ENCODE measurements at regions not wholly inside any gene's neighbourhood (a gene's known extent, or its start where the extent isn't known, plus 50 kb on each side); places are given as distances from the start of the nearest gene placed in this dataset.
A peak's percentile ranks its signal among the peaks of the same experiment; 100 is the strongest.
"Not testable (repeated sequence)": the region's sequence is repeated elsewhere in the genome, so short reads cannot be mapped to it uniquely, and the experiment has no call there.

DNA sequence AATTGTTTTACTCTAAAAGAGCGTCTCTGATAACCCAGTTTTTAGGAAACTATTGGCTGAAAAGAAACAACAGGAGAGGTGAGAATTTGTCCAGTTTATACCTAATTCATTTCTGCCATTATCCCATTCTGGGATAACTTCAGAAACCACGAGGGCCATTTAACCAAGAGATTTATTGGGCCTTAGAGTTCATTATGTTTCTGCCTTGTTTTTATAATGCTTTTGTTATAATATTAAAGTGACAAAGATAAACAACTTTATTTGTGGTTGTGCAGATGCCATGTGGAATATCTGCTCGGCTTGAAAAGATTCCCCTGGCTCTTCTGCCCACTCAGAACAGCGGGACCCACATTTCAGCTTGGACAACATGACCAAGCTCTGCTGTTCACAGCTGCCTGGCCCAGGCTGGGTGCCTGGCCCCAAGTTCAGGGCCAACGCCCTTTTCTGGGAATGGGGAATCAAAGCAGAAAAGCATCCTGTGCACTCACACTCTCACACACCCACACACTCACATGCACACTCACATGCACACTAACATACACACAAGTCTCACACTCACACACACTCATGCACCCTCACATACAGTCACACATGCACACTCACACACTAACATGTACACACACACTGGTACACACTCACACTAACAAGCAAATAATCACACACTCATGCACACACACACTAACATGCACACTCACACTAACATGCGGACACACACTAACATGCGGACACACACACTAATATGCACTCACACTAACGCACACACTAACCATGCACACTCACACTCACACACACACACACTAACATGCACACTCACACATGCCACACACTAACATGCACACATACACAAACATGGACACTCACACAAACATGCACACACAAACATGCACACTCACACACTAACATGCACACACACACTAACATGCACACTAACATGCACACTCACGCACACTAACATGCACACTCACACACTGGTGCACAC is 86.7 kb upstream of the NEDD9 start:
- Mint-ChIP-seq H3K4me1 (ENCODE audit: low read depth) (peaks cover 38% of the 10 kb centered on the region), H3K4me3 (no peak overlapping the region), H3K9me3 (ENCODE audit: insufficient read depth) (no peaks in the 10 kb centered on the region), H3K36me3 (ENCODE audit: low read depth) (peaks cover 57% of the 10 kb centered on the region), H3K27ac (peak overlapping the region; percentile 58), H3K27me3 (ENCODE audit: low read depth) (no peaks in the 10 kb centered on the region)
- ChIA-PET CTCF (interaction anchor here (1.1 kb wide), 2 partner anchors 30 to 178 kb away, joined by 3 to 5 read pairs; no protein-coding TSS in a partner anchor), POLR2A (no interaction called here)
- DNase-seq (no peak), ATAC-seq (no peak)

DNA sequence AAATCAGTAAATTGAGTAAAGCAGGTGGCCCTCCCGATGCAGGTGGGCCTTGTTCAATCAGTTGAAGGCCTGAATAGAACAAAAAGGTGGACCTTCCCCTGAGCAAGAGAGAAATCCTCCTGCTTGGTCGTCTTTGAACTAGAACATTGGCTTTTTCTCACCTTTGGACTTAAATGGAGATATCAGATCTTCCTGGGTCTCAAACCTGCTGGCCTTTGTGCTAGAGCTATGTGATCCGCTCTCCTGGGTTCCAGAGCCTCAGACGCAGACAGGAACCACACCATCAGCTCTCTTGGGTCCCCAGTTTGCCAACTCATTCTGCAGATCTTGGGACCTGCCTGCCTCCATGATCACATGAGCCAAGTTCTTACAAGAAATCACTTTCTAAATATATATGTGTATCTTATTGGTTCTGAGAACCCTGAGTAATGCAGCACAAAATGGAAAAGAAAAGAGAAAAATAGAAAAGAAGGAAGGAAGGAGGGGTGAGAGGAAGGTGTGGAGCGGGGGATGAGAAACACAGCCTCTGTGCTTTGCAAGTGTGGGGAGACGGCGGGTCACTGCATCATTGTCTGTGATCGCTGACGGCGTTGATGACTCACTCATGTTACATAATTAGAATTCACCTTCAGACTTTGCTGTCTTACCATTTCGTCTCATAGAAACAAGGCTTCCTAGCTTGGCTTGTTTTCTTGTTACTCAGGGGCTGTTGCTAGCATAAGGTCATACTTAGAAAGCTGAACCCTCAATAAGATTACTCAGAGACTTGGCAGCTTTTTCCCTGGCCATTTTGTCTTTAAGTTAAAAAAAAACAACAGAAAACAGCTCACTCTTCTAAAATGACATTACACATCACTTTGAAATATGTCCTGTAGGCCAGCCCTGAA is 85.7 kb upstream of the NEDD9 start:
- CTCF ChIA-PET, result interaction anchor here (1.1 kb wide), 2 partner anchors 31 to 179 kb away, joined by 3 to 5 read pairs; no protein-coding TSS in a partner anchor

DNA sequence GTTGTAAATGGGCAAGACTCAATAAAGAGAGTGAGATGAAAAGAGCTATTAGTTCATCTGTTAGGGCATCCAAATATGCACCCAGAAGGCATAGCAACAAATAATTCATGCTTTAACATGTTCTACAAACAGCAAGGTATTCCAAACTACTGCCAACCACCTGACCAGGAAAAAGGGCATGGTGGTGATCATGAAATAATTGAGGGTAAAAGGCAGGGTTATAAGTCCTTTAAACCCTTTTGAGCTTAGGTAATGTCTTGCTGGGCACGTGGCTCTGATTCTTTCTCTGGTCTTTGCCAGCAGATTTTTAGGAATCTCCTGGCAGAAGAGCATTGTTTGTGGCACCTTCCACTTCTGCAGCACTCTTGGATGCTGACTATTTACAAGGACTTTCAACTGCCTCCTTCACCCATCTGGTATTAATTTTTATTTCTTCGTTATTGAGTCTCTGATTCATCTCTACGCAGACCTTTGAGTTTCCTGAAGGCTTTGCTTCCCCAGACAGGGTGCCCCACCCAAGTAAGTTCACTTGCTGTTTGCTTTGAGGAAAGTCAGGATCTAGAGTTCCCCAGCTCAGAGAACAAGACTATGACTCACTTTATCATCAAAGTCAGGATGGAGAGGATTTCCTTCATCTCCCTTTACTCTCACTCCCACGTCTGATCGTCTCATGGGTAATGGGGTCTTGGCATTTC is 83.4 kb upstream of the NEDD9 start:
- POLR2A ChIA-PET, result interaction anchor here (1.0 to 1.4 kb wide), 2 partner anchors 83 to 114 kb away, joined by 3 to 5 read pairs; partner anchors contain the start of gene NEDD9
- peaks cover 69% of the 10 kb centered on the region for H3K36me3 Mint-ChIP-seq (ENCODE audit: low read depth)
- no peaks in the 10 kb centered on the region for H3K9me3 Mint-ChIP-seq (ENCODE audit: insufficient read depth)

More for the DNA sequence above, 85.7 kb upstream of the NEDD9 start:
- peaks cover 29% of the 10 kb centered on the region for H3K4me1 Mint-ChIP-seq (ENCODE audit: low read depth)
- no peaks in the 10 kb centered on the region for H3K27me3 Mint-ChIP-seq (ENCODE audit: low read depth)
- H3K4me3 Mint-ChIP-seq, result no peak overlapping the region
- peak; percentile 87 for ATAC-seq
- H3K9me3 Mint-ChIP-seq (ENCODE audit: insufficient read depth), result no peaks in the 10 kb centered on the region
- peak; percentile 65 for DNase-seq
- peaks cover 62% of the 10 kb centered on the region for H3K36me3 Mint-ChIP-seq (ENCODE audit: low read depth)
- peak overlapping the region; percentile 66 for H3K27ac Mint-ChIP-seq
- POLR2A ChIA-PET, result no interaction called here

GRCh38 chr6:11313207-11313606 is 80.7 kb upstream of the NEDD9 start:
- POLR2A ChIA-PET, result no interaction called here
- peak overlapping the region; percentile 1 for H3K27ac Mint-ChIP-seq
- peaks cover 57% of the 10 kb centered on the region for H3K36me3 Mint-ChIP-seq (ENCODE audit: low read depth)
- CTCF ChIA-PET, result no interaction called here
- no peak for DNase-seq
- H3K27me3 Mint-ChIP-seq (ENCODE audit: low read depth), result no peaks in the 10 kb centered on the region
- H3K4me3 Mint-ChIP-seq, result no peak overlapping the region
- H3K9me3 Mint-ChIP-seq (ENCODE audit: insufficient read depth), result no peaks in the 10 kb centered on the region
- ATAC-seq, result no peak
- peaks cover 15% of the 10 kb centered on the region for H3K4me1 Mint-ChIP-seq (ENCODE audit: low read depth)

More for the DNA sequence above, 83.4 kb upstream of the NEDD9 start:
- ATAC-seq (no peak), DNase-seq (no peak)
- CTCF ChIA-PET, result interaction anchor here (0.9 to 1.5 kb wide), 2 partner anchors 25 to 45 kb away, joined by 3 read pairs; no protein-coding TSS in a partner anchor
- H3K4me1 Mint-ChIP-seq (ENCODE audit: low read depth), result peaks cover 28% of the 10 kb centered on the region
- no peak overlapping the region for H3K27ac Mint-ChIP-seq
- no peak overlapping the region for H3K4me3 Mint-ChIP-seq
- no peaks in the 10 kb centered on the region for H3K27me3 Mint-ChIP-seq (ENCODE audit: low read depth)

- Mint-ChIP-seq H3K9me3 (ENCODE audit: insufficient read depth) (no peaks in the 10 kb centered on the region), H3K27me3 (ENCODE audit: low read depth) (no peaks in the 10 kb centered on the region), H3K4me3 (no peak overlapping the region), H3K36me3 (ENCODE audit: low read depth) (peaks cover 51% of the 10 kb centered on the region), H3K27ac (peak overlapping the region; percentile 4), H3K4me1 (ENCODE audit: low read depth) (peaks cover 19% of the 10 kb centered on the region)
- DNase-seq (no peak), ATAC-seq (no peak)
- ChIA-PET POLR2A (no interaction called here), CTCF (no interaction called here)
Measured at GRCh38 chr6:11311970-11312369, 79.5 kb upstream of the NEDD9 start.

GRCh38 chr6:11309947-11310665 is 77.6 kb upstream of the NEDD9 start:
- no peak overlapping the region for H3K27ac Mint-ChIP-seq
- ATAC-seq (no peak), DNase-seq (no peak)
- POLR2A ChIA-PET, result interaction anchor here (0.6 to 1.5 kb wide), 2 partner anchors 86 to 120 kb away, joined by 3 to 4 read pairs; no protein-coding TSS in a partner anchor
- H3K4me3 Mint-ChIP-seq, result no peak overlapping the region
- CTCF ChIA-PET, result interaction anchor here (0.7 to 1.2 kb wide), 5 partner anchors 10 to 139 kb away, joined by 3 to 4 read pairs (median 3); no protein-coding TSS in a partner anchor
- no peaks in the 10 kb centered on the region for H3K27me3 Mint-ChIP-seq (ENCODE audit: low read depth)
- peaks cover 21% of the 10 kb centered on the region for H3K4me1 Mint-ChIP-seq (ENCODE audit: low read depth)
- H3K9me3 Mint-ChIP-seq (ENCODE audit: insufficient read depth), result peaks cover 2% of the 10 kb centered on the region
- H3K36me3 Mint-ChIP-seq (ENCODE audit: low read depth), result peaks cover 50% of the 10 kb centered on the region

DNA sequence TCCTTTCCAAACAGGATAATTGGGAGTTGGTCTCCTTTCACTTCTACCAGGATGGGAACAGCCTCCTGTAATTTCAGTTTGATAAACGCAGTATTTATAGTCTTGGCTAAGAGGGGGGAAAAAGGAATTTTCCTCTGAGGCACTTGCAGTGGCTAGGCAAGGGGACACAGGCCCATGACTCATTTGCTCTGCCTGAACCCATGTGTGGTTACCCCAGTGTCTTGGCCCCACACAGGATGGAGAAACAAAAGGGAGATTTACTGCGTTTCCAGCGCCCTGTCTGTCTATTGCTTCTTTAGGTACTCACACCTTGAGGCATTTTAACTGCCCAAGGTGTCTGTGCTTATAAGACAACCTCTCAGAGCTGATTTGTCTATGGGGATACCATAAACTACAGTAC is 74.8 kb upstream of the NEDD9 start:
- ChIA-PET POLR2A (no interaction called here), CTCF (no interaction called here)
- Mint-ChIP-seq H3K4me1 (ENCODE audit: low read depth) (peaks cover 24% of the 10 kb centered on the region), H3K4me3 (no peak overlapping the region), H3K27ac (peak overlapping the region; percentile 1), H3K27me3 (ENCODE audit: low read depth) (no peaks in the 10 kb centered on the region), H3K9me3 (ENCODE audit: insufficient read depth) (peaks cover 12% of the 10 kb centered on the region), H3K36me3 (ENCODE audit: low read depth) (peaks cover 60% of the 10 kb centered on the region)
- no peak for ATAC-seq
- no peak for DNase-seq

- Mint-ChIP-seq H3K4me3 (no peak overlapping the region), H3K4me1 (ENCODE audit: low read depth) (peaks cover 32% of the 10 kb centered on the region), H3K36me3 (ENCODE audit: low read depth) (peaks cover 72% of the 10 kb centered on the region), H3K27me3 (ENCODE audit: low read depth) (no peaks in the 10 kb centered on the region), H3K27ac (no peak overlapping the region), H3K9me3 (ENCODE audit: insufficient read depth) (peaks cover 12% of the 10 kb centered on the region)
- POLR2A ChIA-PET, result no interaction called here
- DNase-seq (no peak), ATAC-seq (no peak)
- CTCF ChIA-PET, result no interaction called here
Measured at GRCh38 chr6:11304946-11305345, 72.5 kb upstream of the NEDD9 start.

- Mint-ChIP-seq H3K9me3 (ENCODE audit: insufficient read depth) (peaks cover 16% of the 10 kb centered on the region), H3K27ac (peak overlapping the region; percentile 19), H3K36me3 (ENCODE audit: low read depth) (peaks cover 90% of the 10 kb centered on the region), H3K4me1 (ENCODE audit: low read depth) (peaks cover 35% of the 10 kb centered on the region)
- ATAC-seq; DNase-seq; H3K4me3 Mint-ChIP-seq; H3K27me3 Mint-ChIP-seq (ENCODE audit: low read depth); POLR2A ChIA-PET: not testable (repeated sequence)
- CTCF ChIA-PET, result interaction anchor here (1.0 to 3.8 kb wide), 2 partner anchors 11 to 196 kb away, joined by 3 to 10 read pairs; no protein-coding TSS in a partner anchor
Measured at GRCh38 chr6:11299876-11300428, 67.5 kb upstream of the NEDD9 start.

DNA sequence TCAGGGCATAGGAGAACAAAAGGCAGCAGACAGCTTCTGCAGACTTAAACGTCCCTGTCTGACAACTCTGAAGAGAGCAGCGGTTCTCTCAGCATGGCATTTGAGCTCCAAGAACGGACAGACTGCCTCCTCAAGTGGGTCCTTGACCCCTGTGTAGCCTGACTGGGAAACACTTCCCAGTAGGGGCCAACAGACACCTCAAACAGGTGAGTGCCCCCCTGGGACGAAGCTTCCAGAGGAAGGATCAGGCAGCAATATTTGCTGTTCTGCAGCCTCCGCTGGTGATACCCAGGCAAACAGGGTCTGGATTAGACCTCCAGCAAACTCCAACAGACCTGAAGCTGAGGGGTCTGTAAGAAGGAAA is 66.9 kb upstream of the NEDD9 start:
- peaks cover 12% of the 10 kb centered on the region for H3K9me3 Mint-ChIP-seq (ENCODE audit: insufficient read depth)
- CTCF ChIA-PET, result interaction anchor here (3.8 kb wide), 1 partner anchor 197 kb away, joined by 10 read pairs; no protein-coding TSS in a partner anchor
- DNase-seq; H3K4me3 Mint-ChIP-seq; ATAC-seq; POLR2A ChIA-PET; H3K27me3 Mint-ChIP-seq (ENCODE audit: low read depth): not testable (repeated sequence)
- H3K27ac Mint-ChIP-seq, result peak overlapping the region; percentile 31
- H3K36me3 Mint-ChIP-seq (ENCODE audit: low read depth), result peaks cover 89% of the 10 kb centered on the region
- peaks cover 35% of the 10 kb centered on the region for H3K4me1 Mint-ChIP-seq (ENCODE audit: low read depth)
